ENCODE measurements at regions not wholly inside any gene's neighbourhood (a gene's known extent, or its start where the extent isn't known, plus 50 kb on each side); places are given as distances from the start of the nearest gene placed in this dataset.
A peak's percentile ranks its signal among the peaks of the same experiment; 100 is the strongest.

DNA sequence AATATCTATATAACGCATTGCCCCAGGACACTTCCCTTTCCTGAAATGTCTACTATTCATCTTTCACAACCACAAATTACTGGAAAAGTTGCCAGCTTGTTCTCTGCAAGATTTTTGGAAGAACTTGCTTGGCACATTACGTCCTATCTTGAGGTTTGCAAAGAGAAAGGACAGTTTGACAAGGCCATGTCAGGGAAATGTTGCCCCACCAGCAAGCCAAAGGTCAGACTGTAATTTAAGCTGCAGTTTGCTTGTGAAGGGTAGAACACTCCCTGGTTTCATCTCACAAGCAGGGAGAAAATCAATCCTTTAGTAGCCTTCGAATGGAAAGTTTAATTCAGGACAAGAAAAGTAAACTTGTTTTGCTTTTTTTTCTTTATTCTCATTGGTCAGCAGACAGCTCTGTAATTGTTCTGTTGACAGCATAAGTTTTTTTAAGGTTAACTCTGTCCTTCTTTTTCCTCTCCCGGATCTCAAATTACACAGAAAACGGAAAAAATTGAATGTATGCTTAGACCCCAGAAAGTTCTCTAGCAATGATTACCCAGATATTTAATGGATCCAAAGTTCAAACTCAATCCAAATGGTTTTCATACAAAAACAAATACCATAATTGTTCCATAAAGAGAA lies 541.8 kb upstream of the NRSN1 start:
- peak; percentile 91 for DNase-seq (ENCODE audit: low read depth, low spot score)
- in situ Hi-C loops (cut with HindIII; ENCODE audit: low pct_unique_long_range_greater_than_20kb, low sequenced_read_pairs) = no loop called here

DNA sequence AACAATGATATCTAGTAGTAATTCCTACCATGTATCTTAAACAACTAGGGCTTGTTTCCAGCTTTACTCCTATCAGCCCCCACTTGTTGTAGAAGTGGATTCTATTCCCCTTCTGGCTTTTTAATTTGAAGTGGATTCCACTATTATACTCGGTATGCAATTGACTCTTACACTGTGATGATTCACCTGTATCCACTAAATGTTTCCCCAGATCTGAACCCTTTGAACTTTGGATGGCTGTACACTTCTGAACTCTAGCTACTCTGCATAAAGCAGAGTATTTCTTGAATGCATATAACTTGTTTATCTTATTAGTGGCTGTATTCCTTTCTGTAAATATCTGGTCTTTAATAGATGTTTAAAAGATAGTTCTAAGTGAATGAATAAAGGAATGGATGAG lies 538.4 kb upstream of the NRSN1 start:
- in situ Hi-C loops (cut with HindIII; ENCODE audit: low pct_unique_long_range_greater_than_20kb, low sequenced_read_pairs) = no loop called here
- DNase-seq (ENCODE audit: low read depth, low spot score) = no peak

GRCh38 chr6:23589811-23590210 lies 536.2 kb upstream of the NRSN1 start:
- in situ Hi-C loops (cut with HindIII; ENCODE audit: low pct_unique_long_range_greater_than_20kb, low sequenced_read_pairs) = no loop called here
- no peak for DNase-seq (ENCODE audit: low read depth, low spot score)

- in situ Hi-C loops (cut with HindIII; ENCODE audit: low pct_unique_long_range_greater_than_20kb, low sequenced_read_pairs) = no loop called here
- peak; percentile 6 for DNase-seq (ENCODE audit: low read depth, low spot score)
Measured at GRCh38 chr6:23590498-23591126, 535.4 kb upstream of the NRSN1 start.

- in situ Hi-C loops (cut with HindIII; ENCODE audit: low pct_unique_long_range_greater_than_20kb, low sequenced_read_pairs) = no loop called here
- DNase-seq (ENCODE audit: low read depth, low spot score) = no peak
Measured at GRCh38 chr6:23591761-23592160, 534.3 kb upstream of the NRSN1 start.

GRCh38 chr6:23600118-23600517 lies 525.9 kb upstream of the NRSN1 start:
- DNase-seq (ENCODE audit: low read depth, low spot score) = no peak
- in situ Hi-C loops (cut with HindIII; ENCODE audit: low pct_unique_long_range_greater_than_20kb, low sequenced_read_pairs) = no loop called here

GRCh38 chr6:23601811-23602345 lies 524.1 kb upstream of the NRSN1 start:
- in situ Hi-C loops (cut with HindIII; ENCODE audit: low pct_unique_long_range_greater_than_20kb, low sequenced_read_pairs) = no loop called here
- DNase-seq (ENCODE audit: low read depth, low spot score) = peak; percentile 32

- in situ Hi-C loops (cut with HindIII; ENCODE audit: low pct_unique_long_range_greater_than_20kb, low sequenced_read_pairs) = no loop called here
- no peak for DNase-seq (ENCODE audit: low read depth, low spot score)
Measured at GRCh38 chr6:23608931-23609435, 517.0 kb upstream of the NRSN1 start.

DNA sequence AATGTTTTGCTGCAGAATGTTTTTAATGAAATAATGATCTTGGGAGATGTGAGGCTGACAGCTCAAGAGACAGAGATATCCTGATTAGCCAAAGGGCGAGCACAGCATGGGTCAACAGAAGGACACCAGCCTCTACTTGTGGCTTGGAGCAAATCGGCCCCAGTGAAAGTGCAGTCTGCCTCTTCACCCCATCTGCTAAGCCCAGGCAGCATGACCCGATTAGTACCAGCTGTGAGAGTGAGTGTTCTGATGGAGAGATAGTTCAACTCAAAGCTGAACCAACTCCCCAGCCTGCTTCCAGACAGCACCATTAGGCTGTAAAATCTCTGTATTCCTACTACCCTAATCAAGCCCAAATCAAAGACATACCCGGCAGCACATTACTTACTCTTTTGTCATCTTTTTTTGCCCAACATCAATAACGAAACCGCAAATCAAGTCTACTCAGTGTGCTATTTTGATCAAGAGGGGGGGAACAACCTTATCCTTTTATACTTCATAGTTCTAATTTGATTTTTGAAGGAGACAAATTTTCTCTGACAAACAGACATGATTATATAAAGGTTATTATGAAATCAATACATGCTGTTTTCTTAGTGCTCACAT lies 514.1 kb upstream of the NRSN1 start:
- in situ Hi-C loops (cut with HindIII; ENCODE audit: low pct_unique_long_range_greater_than_20kb, low sequenced_read_pairs) = no loop called here
- DNase-seq (ENCODE audit: low read depth, low spot score) = no peak

DNA sequence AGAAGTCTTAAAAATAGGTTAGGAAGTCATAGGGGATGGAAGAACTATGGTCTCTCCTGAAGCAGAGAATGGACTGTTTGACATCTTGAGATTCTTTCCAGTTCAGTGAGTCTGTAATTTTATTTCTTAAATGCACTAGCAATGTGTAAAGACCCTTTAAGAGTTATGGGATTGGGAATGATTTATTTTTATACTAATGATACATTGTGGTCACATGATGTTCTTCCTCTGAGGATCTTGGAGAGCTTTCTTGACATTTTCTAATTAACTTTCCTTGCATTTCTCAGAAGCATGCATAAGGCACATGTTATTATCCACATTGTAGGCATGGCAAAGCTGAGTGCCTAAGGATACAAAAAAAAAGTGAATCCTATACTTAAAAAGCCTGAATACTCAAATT lies 507.6 kb upstream of the NRSN1 start:
- in situ Hi-C loops (cut with HindIII; ENCODE audit: low pct_unique_long_range_greater_than_20kb, low sequenced_read_pairs) = no loop called here
- no peak for DNase-seq (ENCODE audit: low read depth, low spot score)

DNA sequence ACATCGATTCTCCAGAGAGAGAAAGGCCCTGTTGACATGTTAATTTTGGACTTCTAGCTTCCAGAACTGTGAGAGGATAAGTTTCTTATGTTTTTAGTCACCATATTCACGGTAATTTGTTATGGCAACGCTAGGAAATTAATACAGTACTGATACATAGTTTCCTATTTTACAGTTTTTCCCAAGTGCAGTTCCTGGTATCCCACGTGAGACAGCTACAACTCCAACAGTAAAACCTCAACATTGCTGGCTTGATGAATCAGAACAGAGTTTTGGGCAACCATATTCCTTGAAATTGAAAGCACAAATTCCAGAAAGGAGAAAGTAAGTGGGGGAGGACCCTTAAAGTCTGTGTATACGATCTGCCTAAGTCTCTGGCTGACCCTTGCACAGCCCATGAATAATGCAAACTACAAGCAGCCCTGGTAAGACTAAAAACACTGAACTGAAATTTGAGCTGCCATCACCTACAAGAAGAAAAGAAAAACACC lies 505.1 kb upstream of the NRSN1 start:
- in situ Hi-C loops (cut with HindIII; ENCODE audit: low pct_unique_long_range_greater_than_20kb, low sequenced_read_pairs) = no loop called here
- DNase-seq (ENCODE audit: low read depth, low spot score) = peak; percentile 21

GRCh38 chr6:23630726-23631635 lies 495.0 kb upstream of the NRSN1 start:
- in situ Hi-C loops (cut with HindIII; ENCODE audit: low pct_unique_long_range_greater_than_20kb, low sequenced_read_pairs) = no loop called here
- DNase-seq (ENCODE audit: low read depth, low spot score) = no peak

GRCh38 chr6:23633996-23634395 lies 492.0 kb upstream of the NRSN1 start:
- in situ Hi-C loops (cut with HindIII; ENCODE audit: low pct_unique_long_range_greater_than_20kb, low sequenced_read_pairs) = no loop called here
- DNase-seq (ENCODE audit: low read depth, low spot score) = no peak

GRCh38 chr6:23635150-23635549 lies 490.9 kb upstream of the NRSN1 start:
- in situ Hi-C loops (cut with HindIII; ENCODE audit: low pct_unique_long_range_greater_than_20kb, low sequenced_read_pairs) = no loop called here
- DNase-seq (ENCODE audit: low read depth, low spot score) = no peak

DNA sequence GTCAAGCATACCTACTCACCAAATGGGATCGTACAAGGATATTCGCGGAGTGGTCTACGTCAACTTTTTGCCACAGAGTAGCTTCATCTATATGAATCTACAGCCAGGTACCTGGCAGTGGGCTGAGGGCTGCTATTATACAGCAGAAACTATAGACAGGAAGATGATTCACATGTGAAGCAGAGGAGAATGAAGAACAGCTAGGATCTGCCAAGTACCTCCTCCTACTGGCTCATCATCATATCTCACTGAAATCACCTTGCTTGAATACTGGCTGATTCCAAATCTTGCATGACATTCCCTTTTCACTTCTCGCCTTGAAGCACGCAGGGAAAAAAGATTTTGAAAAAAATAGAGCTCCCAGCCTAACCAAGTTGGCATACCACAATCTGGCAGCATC lies 488.7 kb upstream of the NRSN1 start:
- DNase-seq (ENCODE audit: low read depth, low spot score) = no peak
- in situ Hi-C loops (cut with HindIII; ENCODE audit: low pct_unique_long_range_greater_than_20kb, low sequenced_read_pairs) = no loop called here

DNA sequence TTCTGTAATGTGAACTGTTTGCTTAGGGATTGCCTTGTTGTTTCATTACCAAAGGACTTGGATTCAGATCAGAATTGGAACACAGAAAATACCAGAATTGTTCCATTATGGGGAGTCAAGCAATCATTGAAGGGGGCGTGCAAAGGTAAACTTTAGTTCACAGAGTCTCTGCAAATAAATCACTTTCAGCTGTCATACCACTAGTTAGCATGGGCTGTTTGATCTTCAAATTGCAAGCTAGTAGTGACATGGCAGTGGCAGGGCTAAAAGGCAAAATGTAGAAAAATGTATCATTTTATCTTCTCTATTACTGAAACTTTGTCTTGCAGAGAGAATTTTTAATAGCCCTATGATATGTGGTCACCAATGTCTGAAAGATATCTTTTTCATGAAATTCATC lies 483.2 kb upstream of the NRSN1 start:
- DNase-seq (ENCODE audit: low read depth, low spot score) = no peak
- in situ Hi-C loops (cut with HindIII; ENCODE audit: low pct_unique_long_range_greater_than_20kb, low sequenced_read_pairs) = no loop called here

GRCh38 chr6:23647045-23647444 lies 479.0 kb upstream of the NRSN1 start:
- in situ Hi-C loops (cut with HindIII; ENCODE audit: low pct_unique_long_range_greater_than_20kb, low sequenced_read_pairs) = no loop called here
- peak; percentile 26 for DNase-seq (ENCODE audit: low read depth, low spot score)

GRCh38 chr6:23650676-23651075 lies 475.3 kb upstream of the NRSN1 start:
- DNase-seq (ENCODE audit: low read depth, low spot score) = peak; percentile 100
- in situ Hi-C loops (cut with HindIII; ENCODE audit: low pct_unique_long_range_greater_than_20kb, low sequenced_read_pairs) = no loop called here

Data from SK-MEL-5 (cell line).